ENCODE measurements at regions not wholly inside any gene's neighbourhood (a gene's known extent, or its start where the extent isn't known, plus 50 kb on each side); places are given as distances from the start of the nearest gene placed in this dataset.

- no peaks in the 10 kb centered on the region for H3K4me1 ChIP-seq (ENCODE audit: control insufficient read depth, insufficient read depth, low read length)
Observed at GRCh38 chr5:106574820-106575219, 1095.9 kb downstream of the EFNA5 start.

GRCh38 chr5:106566031-106566430 is 1104.7 kb downstream of the EFNA5 start:
- H3K27ac ChIP-seq (ENCODE audit: low read depth, low read length): no peak overlapping the region
- H3K27me3 ChIP-seq (ENCODE audit: control insufficient read depth, insufficient read depth, low read length): no peaks in the 10 kb centered on the region
- 0 out of 2 replicates have a peak, but pooled peaks cover 5% of the 10 kb centered on the region for H3K9me3 ChIP-seq (ENCODE audit: control insufficient read depth, insufficient read depth, low read depth, low read length)
- no peaks in the 10 kb centered on the region for H3K4me1 ChIP-seq (ENCODE audit: control insufficient read depth, insufficient read depth, low read length)
- no peaks in the 10 kb centered on the region for H3K36me3 ChIP-seq (ENCODE audit: control insufficient read depth, insufficient read depth, low read length)
- H3K4me3 ChIP-seq (ENCODE audit: low read depth, low read length): no peak overlapping the region
- no peak overlapping the region for H3K9ac ChIP-seq (ENCODE audit: low read length)

More at GRCh38 chr5:106574820-106575219, 1095.9 kb downstream of the EFNA5 start:
- Histone ChIP-seq H3K4me3 (ENCODE audit: low read depth, low read length) (no peak overlapping the region), H3K36me3 (ENCODE audit: control insufficient read depth, insufficient read depth, low read length) (no peaks in the 10 kb centered on the region), H3K27me3 (ENCODE audit: control insufficient read depth, insufficient read depth, low read length) (no peaks in the 10 kb centered on the region), H3K27ac (ENCODE audit: low read depth, low read length) (no peak overlapping the region), H3K9me3 (ENCODE audit: control insufficient read depth, insufficient read depth, low read depth, low read length) (no peaks in the 10 kb centered on the region; the same call in 1 of the 2 replicates), H3K9ac (ENCODE audit: low read length) (no peak overlapping the region)

GRCh38 chr5:106545325-106545724 is 1125.4 kb downstream of the EFNA5 start:
- Histone ChIP-seq H3K9ac (ENCODE audit: low read length) (no peak overlapping the region), H3K4me1 (ENCODE audit: control insufficient read depth, insufficient read depth, low read length) (no peaks in the 10 kb centered on the region), H3K9me3 (ENCODE audit: control insufficient read depth, insufficient read depth, low read depth, low read length) (peaks cover 16% of the 10 kb centered on the region; the same call in 1 of the 2 replicates), H3K4me3 (ENCODE audit: low read depth, low read length) (no peak overlapping the region), H3K36me3 (ENCODE audit: control insufficient read depth, insufficient read depth, low read length) (no peaks in the 10 kb centered on the region), H3K27ac (ENCODE audit: low read depth, low read length) (no peak overlapping the region), H3K27me3 (ENCODE audit: control insufficient read depth, insufficient read depth, low read length) (no peaks in the 10 kb centered on the region)

GRCh38 chr5:106543330-106543729 is 1127.4 kb downstream of the EFNA5 start:
- Histone ChIP-seq H3K27me3 (ENCODE audit: control insufficient read depth, insufficient read depth, low read length) (no peaks in the 10 kb centered on the region), H3K27ac (ENCODE audit: low read depth, low read length) (no peak overlapping the region), H3K9ac (ENCODE audit: low read length) (no peak overlapping the region), H3K9me3 (ENCODE audit: control insufficient read depth, insufficient read depth, low read depth, low read length) (peaks cover 16% of the 10 kb centered on the region; the same call in 1 of the 2 replicates), H3K36me3 (ENCODE audit: control insufficient read depth, insufficient read depth, low read length) (no peaks in the 10 kb centered on the region), H3K4me3 (ENCODE audit: low read depth, low read length) (no peak overlapping the region), H3K4me1 (ENCODE audit: control insufficient read depth, insufficient read depth, low read length) (no peaks in the 10 kb centered on the region)

- H3K4me1 ChIP-seq (ENCODE audit: control insufficient read depth, insufficient read depth, low read length): no peaks in the 10 kb centered on the region
Observed at GRCh38 chr5:106530150-106530549, 1140.6 kb downstream of the EFNA5 start.

GRCh38 chr5:106525438-106525837 is 1145.3 kb downstream of the EFNA5 start:
- Histone ChIP-seq H3K27ac (ENCODE audit: low read depth, low read length) (no peak overlapping the region), H3K27me3 (ENCODE audit: control insufficient read depth, insufficient read depth, low read length) (no peaks in the 10 kb centered on the region)

More at GRCh38 chr5:106530150-106530549, 1140.6 kb downstream of the EFNA5 start:
- Histone ChIP-seq H3K27me3 (ENCODE audit: control insufficient read depth, insufficient read depth, low read length) (no peaks in the 10 kb centered on the region), H3K4me3 (ENCODE audit: low read depth, low read length) (no peak overlapping the region), H3K9me3 (ENCODE audit: control insufficient read depth, insufficient read depth, low read depth, low read length) (no peaks in the 10 kb centered on the region), H3K9ac (ENCODE audit: low read length) (no peak overlapping the region), H3K27ac (ENCODE audit: low read depth, low read length) (no peak overlapping the region), H3K36me3 (ENCODE audit: control insufficient read depth, insufficient read depth, low read length) (no peaks in the 10 kb centered on the region)

GRCh38 chr5:106523852-106524251 is 1146.9 kb downstream of the EFNA5 start:
- no peak overlapping the region for H3K27ac ChIP-seq (ENCODE audit: low read depth, low read length)
- H3K9me3 ChIP-seq (ENCODE audit: control insufficient read depth, insufficient read depth, low read depth, low read length): no peaks in the 10 kb centered on the region
- H3K9ac ChIP-seq (ENCODE audit: low read length): no peak overlapping the region
- H3K4me3 ChIP-seq (ENCODE audit: low read depth, low read length): no peak overlapping the region
- H3K36me3 ChIP-seq (ENCODE audit: control insufficient read depth, insufficient read depth, low read length): no peaks in the 10 kb centered on the region
- no peaks in the 10 kb centered on the region for H3K4me1 ChIP-seq (ENCODE audit: control insufficient read depth, insufficient read depth, low read length)
- no peaks in the 10 kb centered on the region for H3K27me3 ChIP-seq (ENCODE audit: control insufficient read depth, insufficient read depth, low read length)

More at GRCh38 chr5:106525438-106525837, 1145.3 kb downstream of the EFNA5 start:
- Histone ChIP-seq H3K4me3 (ENCODE audit: low read depth, low read length) (no peak overlapping the region), H3K4me1 (ENCODE audit: control insufficient read depth, insufficient read depth, low read length) (no peaks in the 10 kb centered on the region), H3K9ac (ENCODE audit: low read length) (no peak overlapping the region), H3K36me3 (ENCODE audit: control insufficient read depth, insufficient read depth, low read length) (no peaks in the 10 kb centered on the region), H3K9me3 (ENCODE audit: control insufficient read depth, insufficient read depth, low read depth, low read length) (no peaks in the 10 kb centered on the region)

GRCh38 chr5:106522296-106522695 is 1148.4 kb downstream of the EFNA5 start:
- H3K27ac ChIP-seq (ENCODE audit: low read depth, low read length): no peak overlapping the region
- H3K9me3 ChIP-seq (ENCODE audit: control insufficient read depth, insufficient read depth, low read depth, low read length): no peaks in the 10 kb centered on the region
- no peaks in the 10 kb centered on the region for H3K4me1 ChIP-seq (ENCODE audit: control insufficient read depth, insufficient read depth, low read length)
- H3K36me3 ChIP-seq (ENCODE audit: control insufficient read depth, insufficient read depth, low read length): no peaks in the 10 kb centered on the region
- H3K27me3 ChIP-seq (ENCODE audit: control insufficient read depth, insufficient read depth, low read length): no peaks in the 10 kb centered on the region
- H3K4me3 ChIP-seq (ENCODE audit: low read depth, low read length): no peak overlapping the region
- H3K9ac ChIP-seq (ENCODE audit: low read length): no peak overlapping the region

- H3K36me3 ChIP-seq (ENCODE audit: control insufficient read depth, insufficient read depth, low read length): no peaks in the 10 kb centered on the region
- no peak overlapping the region for H3K27ac ChIP-seq (ENCODE audit: low read depth, low read length)
- H3K9ac ChIP-seq (ENCODE audit: low read length): no peak overlapping the region
Observed at GRCh38 chr5:106521701-106522100, 1149.0 kb downstream of the EFNA5 start.

GRCh38 chr5:106510321-106510720 is 1160.4 kb downstream of the EFNA5 start:
- no peaks in the 10 kb centered on the region for H3K9me3 ChIP-seq (ENCODE audit: control insufficient read depth, insufficient read depth, low read depth, low read length)
- no peak overlapping the region for H3K4me3 ChIP-seq (ENCODE audit: low read depth, low read length)

More at GRCh38 chr5:106521701-106522100, 1149.0 kb downstream of the EFNA5 start:
- Histone ChIP-seq H3K9me3 (ENCODE audit: control insufficient read depth, insufficient read depth, low read depth, low read length) (no peaks in the 10 kb centered on the region), H3K4me3 (ENCODE audit: low read depth, low read length) (no peak overlapping the region), H3K27me3 (ENCODE audit: control insufficient read depth, insufficient read depth, low read length) (no peaks in the 10 kb centered on the region), H3K4me1 (ENCODE audit: control insufficient read depth, insufficient read depth, low read length) (no peaks in the 10 kb centered on the region)

GRCh38 chr5:106508894-106509293 is 1161.8 kb downstream of the EFNA5 start:
- H3K36me3 ChIP-seq (ENCODE audit: control insufficient read depth, insufficient read depth, low read length): no peaks in the 10 kb centered on the region
- H3K4me1 ChIP-seq (ENCODE audit: control insufficient read depth, insufficient read depth, low read length): no peaks in the 10 kb centered on the region
- H3K27ac ChIP-seq (ENCODE audit: low read depth, low read length): no peak overlapping the region
- H3K4me3 ChIP-seq (ENCODE audit: low read depth, low read length): no peak overlapping the region
- no peaks in the 10 kb centered on the region for H3K9me3 ChIP-seq (ENCODE audit: control insufficient read depth, insufficient read depth, low read depth, low read length)
- no peak overlapping the region for H3K9ac ChIP-seq (ENCODE audit: low read length)
- no peaks in the 10 kb centered on the region for H3K27me3 ChIP-seq (ENCODE audit: control insufficient read depth, insufficient read depth, low read length)

More at GRCh38 chr5:106510321-106510720, 1160.4 kb downstream of the EFNA5 start:
- Histone ChIP-seq H3K27me3 (ENCODE audit: control insufficient read depth, insufficient read depth, low read length) (no peaks in the 10 kb centered on the region), H3K36me3 (ENCODE audit: control insufficient read depth, insufficient read depth, low read length) (no peaks in the 10 kb centered on the region), H3K9ac (ENCODE audit: low read length) (no peak overlapping the region), H3K4me1 (ENCODE audit: control insufficient read depth, insufficient read depth, low read length) (no peaks in the 10 kb centered on the region), H3K27ac (ENCODE audit: low read depth, low read length) (no peak overlapping the region)

GRCh38 chr5:106493910-106494309 is 1176.8 kb downstream of the EFNA5 start:
- Histone ChIP-seq H3K4me3 (ENCODE audit: low read depth, low read length) (no peak overlapping the region), H3K4me1 (ENCODE audit: control insufficient read depth, insufficient read depth, low read length) (no peaks in the 10 kb centered on the region), H3K36me3 (ENCODE audit: control insufficient read depth, insufficient read depth, low read length) (no peaks in the 10 kb centered on the region), H3K27me3 (ENCODE audit: control insufficient read depth, insufficient read depth, low read length) (no peaks in the 10 kb centered on the region), H3K9me3 (ENCODE audit: control insufficient read depth, insufficient read depth, low read depth, low read length) (no peaks in the 10 kb centered on the region), H3K9ac (ENCODE audit: low read length) (no peak overlapping the region), H3K27ac (ENCODE audit: low read depth, low read length) (no peak overlapping the region)

Data from HUES6 (cell line).